ENCODE measurements at regions not wholly inside any gene's neighbourhood (a gene's known extent, or its start where the extent isn't known, plus 50 kb on each side); places are given as distances from the start of the nearest gene placed in this dataset.

- no peaks in the 10 kb centered on the region for H3K4me1 ChIP-seq (ENCODE audit: control insufficient read depth, insufficient read depth, low read length, poor library complexity, severe bottlenecking)
- no peaks in the 10 kb centered on the region for H3K36me3 ChIP-seq (ENCODE audit: control insufficient read depth, insufficient read depth, low read length)
- H3K9me3 ChIP-seq (ENCODE audit: control insufficient read depth, low read length) = no peaks in the 10 kb centered on the region
- H3K4me3 ChIP-seq (ENCODE audit: extremely low read depth, insufficient read depth, low read length, poor library complexity, severe bottlenecking) = no peak overlapping the region
- no peak overlapping the region for H3K27ac ChIP-seq (ENCODE audit: low read depth, low read length, severe bottlenecking)
- WGBS, 2 experiments (ENCODE audit: insufficient coverage in 2 of 2) = 93 to 95% methylated on average over 25 to 28 of the region's 31 CpGs
Observed at GRCh38 chr17:79154951-79155585, 80.4 kb downstream of the ENGASE start.

GRCh38 chr17:79154446-79154845 lies 79.8 kb downstream of the ENGASE start:
- 88 to 93% methylated on average over 12 to 14 of the region's 14 CpGs for WGBS, 2 experiments (ENCODE audit: insufficient coverage in 2 of 2)
- H3K27ac ChIP-seq (ENCODE audit: low read depth, low read length, severe bottlenecking) = no peak overlapping the region
- no peaks in the 10 kb centered on the region for H3K4me1 ChIP-seq (ENCODE audit: control insufficient read depth, insufficient read depth, low read length, poor library complexity, severe bottlenecking)
- no peaks in the 10 kb centered on the region for H3K9me3 ChIP-seq (ENCODE audit: control insufficient read depth, low read length)
- no peaks in the 10 kb centered on the region for H3K36me3 ChIP-seq (ENCODE audit: control insufficient read depth, insufficient read depth, low read length)
- no peak overlapping the region for H3K4me3 ChIP-seq (ENCODE audit: extremely low read depth, insufficient read depth, low read length, poor library complexity, severe bottlenecking)

GRCh38 chr17:79153367-79154130 lies 78.9 kb downstream of the ENGASE start:
- Histone ChIP-seq H3K4me1 (ENCODE audit: control insufficient read depth, insufficient read depth, low read length, poor library complexity, severe bottlenecking) (no peaks in the 10 kb centered on the region), H3K36me3 (ENCODE audit: control insufficient read depth, insufficient read depth, low read length) (no peaks in the 10 kb centered on the region), H3K4me3 (ENCODE audit: extremely low read depth, insufficient read depth, low read length, poor library complexity, severe bottlenecking) (no peak overlapping the region), H3K9me3 (ENCODE audit: control insufficient read depth, low read length) (no peaks in the 10 kb centered on the region), H3K27ac (ENCODE audit: low read depth, low read length, severe bottlenecking) (no peak overlapping the region)
- WGBS, 2 experiments (ENCODE audit: insufficient coverage in 2 of 2) = 77 to 80% methylated on average over 8 to 13 of the region's 14 CpGs

- no peaks in the 10 kb centered on the region for H3K9me3 ChIP-seq (ENCODE audit: control insufficient read depth, low read length)
- no peak overlapping the region for H3K27ac ChIP-seq (ENCODE audit: low read depth, low read length, severe bottlenecking)
- no peak overlapping the region for H3K4me3 ChIP-seq (ENCODE audit: extremely low read depth, insufficient read depth, low read length, poor library complexity, severe bottlenecking)
- 47 to 49% methylated on average over 12 to 14 of the region's 16 CpGs for WGBS, 2 experiments (ENCODE audit: insufficient coverage in 2 of 2)
- no peaks in the 10 kb centered on the region for H3K4me1 ChIP-seq (ENCODE audit: control insufficient read depth, insufficient read depth, low read length, poor library complexity, severe bottlenecking)
- H3K36me3 ChIP-seq (ENCODE audit: control insufficient read depth, insufficient read depth, low read length) = no peaks in the 10 kb centered on the region
Observed at GRCh38 chr17:79152636-79153035, 78.0 kb downstream of the ENGASE start.

GRCh38 chr17:79152110-79152509 lies 77.5 kb downstream of the ENGASE start:
- H3K27ac ChIP-seq (ENCODE audit: low read depth, low read length, severe bottlenecking) = no peak overlapping the region
- 55 to 60% methylated on average over 8 to 11 of the region's 13 CpGs for WGBS, 2 experiments (ENCODE audit: insufficient coverage in 2 of 2)
- no peaks in the 10 kb centered on the region for H3K9me3 ChIP-seq (ENCODE audit: control insufficient read depth, low read length)
- H3K4me3 ChIP-seq (ENCODE audit: extremely low read depth, insufficient read depth, low read length, poor library complexity, severe bottlenecking) = no peak overlapping the region
- H3K4me1 ChIP-seq (ENCODE audit: control insufficient read depth, insufficient read depth, low read length, poor library complexity, severe bottlenecking) = no peaks in the 10 kb centered on the region
- no peaks in the 10 kb centered on the region for H3K36me3 ChIP-seq (ENCODE audit: control insufficient read depth, insufficient read depth, low read length)

- Histone ChIP-seq H3K27ac (ENCODE audit: low read depth, low read length, severe bottlenecking) (no peak overlapping the region), H3K4me1 (ENCODE audit: control insufficient read depth, insufficient read depth, low read length, poor library complexity, severe bottlenecking) (no peaks in the 10 kb centered on the region), H3K4me3 (ENCODE audit: extremely low read depth, insufficient read depth, low read length, poor library complexity, severe bottlenecking) (no peak overlapping the region), H3K36me3 (ENCODE audit: control insufficient read depth, insufficient read depth, low read length) (no peaks in the 10 kb centered on the region), H3K9me3 (ENCODE audit: control insufficient read depth, low read length) (no peaks in the 10 kb centered on the region)
- WGBS, 2 experiments (ENCODE audit: insufficient coverage in 2 of 2) = 87 to 93% methylated on average over 14 to 15 of the region's 19 CpGs
Observed at GRCh38 chr17:79150799-79151198, 76.2 kb downstream of the ENGASE start.

- no peaks in the 10 kb centered on the region for H3K9me3 ChIP-seq (ENCODE audit: control insufficient read depth, low read length)
- no peaks in the 10 kb centered on the region for H3K4me1 ChIP-seq (ENCODE audit: control insufficient read depth, insufficient read depth, low read length, poor library complexity, severe bottlenecking)
- 89 to 94% methylated on average over 12 to 14 of the region's 14 CpGs for WGBS, 2 experiments (ENCODE audit: insufficient coverage in 2 of 2)
- H3K36me3 ChIP-seq (ENCODE audit: control insufficient read depth, insufficient read depth, low read length) = no peaks in the 10 kb centered on the region
- H3K27ac ChIP-seq (ENCODE audit: low read depth, low read length, severe bottlenecking) = no peak overlapping the region
- no peak overlapping the region for H3K4me3 ChIP-seq (ENCODE audit: extremely low read depth, insufficient read depth, low read length, poor library complexity, severe bottlenecking)
Observed at GRCh38 chr17:79150035-79150733, 75.6 kb downstream of the ENGASE start.

GRCh38 chr17:79148584-79148983 lies 74.0 kb downstream of the ENGASE start:
- H3K36me3 ChIP-seq (ENCODE audit: control insufficient read depth, insufficient read depth, low read length) = no peaks in the 10 kb centered on the region
- no peak overlapping the region for H3K4me3 ChIP-seq (ENCODE audit: extremely low read depth, insufficient read depth, low read length, poor library complexity, severe bottlenecking)
- no peaks in the 10 kb centered on the region for H3K9me3 ChIP-seq (ENCODE audit: control insufficient read depth, low read length)
- no peak overlapping the region for H3K27ac ChIP-seq (ENCODE audit: low read depth, low read length, severe bottlenecking)
- H3K4me1 ChIP-seq (ENCODE audit: control insufficient read depth, insufficient read depth, low read length, poor library complexity, severe bottlenecking) = no peaks in the 10 kb centered on the region
- WGBS, 2 experiments (ENCODE audit: insufficient coverage in 2 of 2) = 88 to 97% methylated on average over 9 to 10 of the region's 10 CpGs

GRCh38 chr17:79147746-79148506 lies 73.3 kb downstream of the ENGASE start:
- Histone ChIP-seq H3K27ac (ENCODE audit: low read depth, low read length, severe bottlenecking) (no peak overlapping the region), H3K9me3 (ENCODE audit: control insufficient read depth, low read length) (no peaks in the 10 kb centered on the region), H3K4me3 (ENCODE audit: extremely low read depth, insufficient read depth, low read length, poor library complexity, severe bottlenecking) (no peak overlapping the region), H3K36me3 (ENCODE audit: control insufficient read depth, insufficient read depth, low read length) (no peaks in the 10 kb centered on the region), H3K4me1 (ENCODE audit: control insufficient read depth, insufficient read depth, low read length, poor library complexity, severe bottlenecking) (no peaks in the 10 kb centered on the region)
- 90 to 92% methylated on average over 11 to 18 of the region's 19 CpGs for WGBS, 2 experiments (ENCODE audit: insufficient coverage in 2 of 2)

GRCh38 chr17:79146562-79146961 lies 71.9 kb downstream of the ENGASE start:
- 82% methylated on average over 4 of the region's 5 CpGs for WGBS, 2 experiments (ENCODE audit: insufficient coverage in 2 of 2)

More at GRCh38 chr17:79146562-79146961, 71.9 kb downstream of the ENGASE start:
- H3K4me3 ChIP-seq (ENCODE audit: extremely low read depth, insufficient read depth, low read length, poor library complexity, severe bottlenecking) = no peak overlapping the region
- H3K4me1 ChIP-seq (ENCODE audit: control insufficient read depth, insufficient read depth, low read length, poor library complexity, severe bottlenecking) = no peaks in the 10 kb centered on the region
- no peak overlapping the region for H3K27ac ChIP-seq (ENCODE audit: low read depth, low read length, severe bottlenecking)
- H3K9me3 ChIP-seq (ENCODE audit: control insufficient read depth, low read length) = no peaks in the 10 kb centered on the region
- H3K36me3 ChIP-seq (ENCODE audit: control insufficient read depth, insufficient read depth, low read length) = no peaks in the 10 kb centered on the region

All from mesodermal cell (in vitro differentiated cells).